Loucy (cell line): ENCODE measurements at regions not wholly inside any gene's neighbourhood (a gene's known extent, or its start where the extent isn't known, plus 50 kb on each side); places are given as distances from the start of the nearest gene placed in this dataset.

Experiments
- CTCF ChIP-seq: fragments of 200-600 bp; sonication (generic); conservative IDR thresholded peaks from 2 replicates; pipeline ENCODE4 v1.5.1; 2014; ENCODE audit warnings: mild to moderate bottlenecking, antibody characterized with exemption, low read length
- EZH2phosphoT487 ChIP-seq: fragments of 200-600 bp; IDR thresholded peaks from 2 replicates; pipeline ENCODE4 v1.6.1; 2018; ENCODE audit warnings: antibody characterized with exemption, mild to moderate bottlenecking, moderate library complexity, borderline replicate concordance

GRCh38 chr4:41799126-41799525 is 50.6 kb upstream of the PHOX2B start:
- TF ChIP-seq CTCF (no peak), EZH2phosphoT487 (no peak)
